Loucy (cell line): ENCODE measurements at regions not wholly inside any gene's neighbourhood (a gene's known extent, or its start where the extent isn't known, plus 50 kb on each side); places are given as distances from the start of the nearest gene placed in this dataset.
"Not testable (repeated sequence)": the region's sequence is repeated elsewhere in the genome, so short reads cannot be mapped to it uniquely, and the experiment has no call there.

Experiments
- H2AFZ ChIP-seq: fragments of 200-600 bp; sonication (generic); 2 replicates; pipeline ENCODE4 v1.6.0; 2016; ENCODE audit warnings: antibody characterized with exemption, mild to moderate bottlenecking, low read length, moderate library complexity
- H3F3A ChIP-seq: fragments of 200-600 bp; 2 replicates; pipeline ENCODE4 v1.6.0; 2016; ENCODE audit warnings: antibody characterized with exemption, low read depth, mild to moderate bottlenecking
- H3K27me3 ChIP-seq: fragments of 200-600 bp; sonication (generic); 2 replicates; pipeline ENCODE4 v1.6.1; 2014; ENCODE audit warnings: low read length, mild to moderate bottlenecking; ENCODE audit not compliant: insufficient read depth, poor library complexity, severe bottlenecking
- H3K36me3 ChIP-seq: fragments of 200-600 bp; sonication (generic); 2 replicates; pipeline ENCODE4 v1.6.1; 2016; ENCODE audit warnings: low read length; ENCODE audit not compliant: insufficient read depth
- H3K4me1 ChIP-seq: fragments of 200-600 bp; sonication (generic); 2 replicates; pipeline ENCODE4 v1.5.1; 2014; ENCODE audit warnings: low read length, mild to moderate bottlenecking; ENCODE audit not compliant: insufficient read depth, poor library complexity, severe bottlenecking
- H3K4me2 ChIP-seq: fragments of 200-600 bp; sonication (generic); 2 replicates; pipeline ENCODE4 v1.6.0; 2014; ENCODE audit warnings: antibody characterized with exemption, low read length, low read depth, mild to moderate bottlenecking; ENCODE audit not compliant: poor library complexity, severe bottlenecking
- H3K4me3 ChIP-seq: fragments of 200-600 bp; sonication (generic); 2 replicates; pipeline ENCODE4 v1.5.1; 2014; ENCODE audit warnings: low read length, mild to moderate bottlenecking, mixed read lengths; ENCODE audit not compliant: poor library complexity, severe bottlenecking
- H3K79me2 ChIP-seq: fragments of 200-600 bp; sonication (generic); 2 replicates; pipeline ENCODE4 v1.6.1; 2014; ENCODE audit warnings: low read length; ENCODE audit not compliant: insufficient read depth
- H3K9ac ChIP-seq: fragments of 200-600 bp; sonication (generic); 2 replicates; pipeline ENCODE4 v1.6.0; 2014; ENCODE audit warnings: mild to moderate bottlenecking, low read depth, low read length, moderate library complexity; ENCODE audit not compliant: poor library complexity, severe bottlenecking
- H3K9me2 ChIP-seq: fragments of 200-600 bp; sonication (generic); replicated peaks from 2 replicates; pipeline ENCODE4 v1.6.1; 2016; ENCODE audit warnings: low read depth, low read length, mixed read lengths
- H3K9me3 ChIP-seq: fragments of 200-600 bp; sonication (generic); 2 replicates; pipeline ENCODE4 v1.6.1; 2014; ENCODE audit warnings: mild to moderate bottlenecking, antibody characterized with exemption, low read length, low read depth; ENCODE audit not compliant: insufficient read depth
- H4K20me1 ChIP-seq: fragments of 200-600 bp; sonication (generic); 2 replicates; pipeline ENCODE4 v1.6.0; 2014; ENCODE audit warnings: antibody characterized with exemption, low read length, mild to moderate bottlenecking; ENCODE audit not compliant: insufficient read depth, poor library complexity, severe bottlenecking
- EZH2phosphoT487 ChIP-seq: fragments of 200-600 bp; IDR thresholded peaks from 2 replicates; pipeline ENCODE4 v1.6.1; 2018; ENCODE audit warnings: antibody characterized with exemption, mild to moderate bottlenecking, moderate library complexity, borderline replicate concordance
- TF ChIP-seq, protein P1 (sequence below): fragments of 200-600 bp; sonication (generic); conservative IDR thresholded peaks from 2 replicates; pipeline ENCODE4 v1.5.1; 2014; ENCODE audit warnings: mild to moderate bottlenecking, antibody characterized with exemption, low read length

DNA sequence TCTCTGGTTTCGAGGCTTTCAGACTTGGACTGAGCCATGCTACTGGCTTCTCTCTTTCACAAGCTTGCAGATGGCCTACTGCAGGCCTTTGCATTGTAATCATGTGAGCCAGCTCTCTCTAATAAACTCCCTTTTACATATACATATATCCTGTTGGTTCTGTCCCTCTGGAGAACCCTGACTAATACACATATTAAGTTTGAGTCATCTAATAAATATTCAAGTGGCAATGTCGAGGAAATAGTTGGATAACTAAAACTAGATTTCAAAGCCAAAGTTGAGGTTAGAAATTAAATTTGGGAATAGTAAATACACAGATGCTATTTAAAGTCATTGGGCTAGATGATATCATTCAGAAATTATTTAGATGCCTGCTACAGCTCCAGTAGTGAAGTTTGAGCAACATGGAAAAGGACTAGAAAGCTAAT, 1343.4 kb downstream of the GRIK2 start:
- no peak overlapping the region for H2AFZ ChIP-seq
- H3K4me1 ChIP-seq = no peaks in the 10 kb centered on the region
- H3K36me3 ChIP-seq = no peaks in the 10 kb centered on the region
- H3K4me3 ChIP-seq = no peak overlapping the region
- H3K9me3 ChIP-seq = no peaks in the 10 kb centered on the region
- no peak for TF ChIP-seq EZH2phosphoT487
- TF ChIP-seq, protein P1, sequence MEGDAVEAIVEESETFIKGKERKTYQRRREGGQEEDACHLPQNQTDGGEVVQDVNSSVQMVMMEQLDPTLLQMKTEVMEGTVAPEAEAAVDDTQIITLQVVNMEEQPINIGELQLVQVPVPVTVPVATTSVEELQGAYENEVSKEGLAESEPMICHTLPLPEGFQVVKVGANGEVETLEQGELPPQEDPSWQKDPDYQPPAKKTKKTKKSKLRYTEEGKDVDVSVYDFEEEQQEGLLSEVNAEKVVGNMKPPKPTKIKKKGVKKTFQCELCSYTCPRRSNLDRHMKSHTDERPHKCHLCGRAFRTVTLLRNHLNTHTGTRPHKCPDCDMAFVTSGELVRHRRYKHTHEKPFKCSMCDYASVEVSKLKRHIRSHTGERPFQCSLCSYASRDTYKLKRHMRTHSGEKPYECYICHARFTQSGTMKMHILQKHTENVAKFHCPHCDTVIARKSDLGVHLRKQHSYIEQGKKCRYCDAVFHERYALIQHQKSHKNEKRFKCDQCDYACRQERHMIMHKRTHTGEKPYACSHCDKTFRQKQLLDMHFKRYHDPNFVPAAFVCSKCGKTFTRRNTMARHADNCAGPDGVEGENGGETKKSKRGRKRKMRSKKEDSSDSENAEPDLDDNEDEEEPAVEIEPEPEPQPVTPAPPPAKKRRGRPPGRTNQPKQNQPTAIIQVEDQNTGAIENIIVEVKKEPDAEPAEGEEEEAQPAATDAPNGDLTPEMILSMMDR = no peak
- H4K20me1 ChIP-seq = no peaks in the 10 kb centered on the region
- no peaks in the 10 kb centered on the region for H3K79me2 ChIP-seq
- no peaks in the 10 kb centered on the region for H3K9me2 ChIP-seq
- no peaks in the 10 kb centered on the region for H3K27me3 ChIP-seq
- H3K9ac ChIP-seq = no peak overlapping the region
- H3F3A ChIP-seq = no peaks in the 10 kb centered on the region
- H3K4me2 ChIP-seq = no peak overlapping the region

DNA sequence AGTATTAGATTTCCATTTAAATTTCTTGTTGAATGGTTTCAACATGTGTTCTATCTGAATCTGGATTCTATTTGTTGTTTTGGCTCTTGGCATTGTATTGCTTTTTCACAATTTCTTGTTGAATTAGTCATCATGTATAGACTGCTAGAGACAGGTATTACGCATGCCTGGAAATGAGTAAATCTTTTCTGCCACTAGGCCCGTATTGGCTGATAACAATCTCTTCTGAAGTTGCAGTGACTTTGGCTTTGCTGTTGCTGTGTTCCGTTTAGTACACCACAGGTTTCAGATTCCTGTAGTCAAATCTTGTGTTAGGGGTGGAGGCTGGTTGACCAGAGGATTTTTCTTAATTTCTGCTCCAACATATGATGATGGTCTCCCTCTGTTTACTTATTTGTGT, 1339.4 kb downstream of the GRIK2 start:
- no peaks in the 10 kb centered on the region for H3K36me3 ChIP-seq
- no peaks in the 10 kb centered on the region for H3K79me2 ChIP-seq
- H4K20me1 ChIP-seq = no peaks in the 10 kb centered on the region
- H3F3A ChIP-seq = no peaks in the 10 kb centered on the region
- H2AFZ ChIP-seq = no peak overlapping the region
- H3K4me1 ChIP-seq = no peaks in the 10 kb centered on the region
- no peaks in the 10 kb centered on the region for H3K9me3 ChIP-seq
- TF ChIP-seq EZH2phosphoT487 = no peak
- TF ChIP-seq, protein P1 = no peak
- H3K9me2 ChIP-seq = no peaks in the 10 kb centered on the region
- no peak overlapping the region for H3K4me3 ChIP-seq
- no peak overlapping the region for H3K9ac ChIP-seq
- H3K4me2 ChIP-seq = no peak overlapping the region
- H3K27me3 ChIP-seq = no peaks in the 10 kb centered on the region

DNA sequence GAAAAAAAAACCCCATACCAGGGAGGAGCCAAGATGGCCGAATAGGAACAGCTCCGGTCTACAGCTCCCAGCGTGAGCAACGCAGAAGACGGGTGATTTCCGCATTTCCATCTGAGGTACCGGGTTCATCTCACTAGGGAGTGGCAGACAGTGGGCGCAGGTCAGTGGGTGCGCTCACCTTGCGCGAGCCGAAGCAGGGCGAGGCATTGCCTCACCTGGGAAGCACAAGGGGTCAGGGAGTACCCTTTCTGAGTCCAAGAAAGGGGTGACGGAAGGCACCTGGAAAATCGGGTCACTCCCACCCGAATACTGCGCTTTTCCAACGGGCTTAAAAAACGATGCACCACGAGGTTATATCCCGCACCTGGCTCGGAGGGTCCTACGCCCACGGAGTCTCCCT, 1328.6 kb downstream of the GRIK2 start:
- H4K20me1 ChIP-seq, H3K4me3 ChIP-seq, H3K9me2 ChIP-seq, H3K36me3 ChIP-seq, H3F3A ChIP-seq, H3K9me3 ChIP-seq, H3K4me2 ChIP-seq, H3K79me2 ChIP-seq, H2AFZ ChIP-seq, H3K27me3 ChIP-seq, H3K9ac ChIP-seq, H3K4me1 ChIP-seq: not testable (repeated sequence)

DNA sequence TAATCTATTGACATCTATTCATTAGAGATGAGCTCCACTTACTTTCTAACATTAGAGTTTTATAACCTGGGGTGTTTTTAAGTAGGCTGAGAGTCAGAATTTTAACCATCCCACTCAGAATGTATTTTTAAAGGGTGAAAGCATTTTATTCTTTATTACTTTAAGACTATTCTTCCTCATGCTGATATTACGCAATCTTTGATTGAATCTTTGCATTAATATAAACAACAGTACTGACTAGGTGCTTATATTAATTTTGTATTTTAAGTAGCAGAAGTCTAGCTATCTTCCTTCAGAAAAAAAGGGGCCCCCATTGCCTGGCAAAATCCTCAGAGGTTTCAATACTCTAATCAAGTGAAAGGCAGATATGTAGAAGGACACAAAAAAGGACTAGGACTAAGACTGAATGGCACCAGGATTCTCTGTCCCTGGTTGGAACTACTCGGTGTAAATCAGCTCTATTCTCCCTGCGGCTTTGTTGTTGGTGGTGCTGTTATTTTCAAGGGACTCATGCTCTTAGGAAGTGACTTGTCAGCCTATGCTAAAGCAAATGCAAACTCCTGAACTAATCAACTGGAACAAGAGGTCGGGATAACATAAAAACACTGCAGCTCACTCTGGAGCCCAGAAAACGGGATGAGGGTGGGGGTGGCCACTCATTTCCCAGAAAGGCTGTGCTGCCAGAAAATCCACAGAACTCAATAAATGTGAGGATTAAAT, 1324.4 kb downstream of the GRIK2 start:
- Histone ChIP-seq H3K9ac (no peak overlapping the region), H2AFZ (no peak overlapping the region), H3K27me3 (no peaks in the 10 kb centered on the region), H3K79me2 (no peaks in the 10 kb centered on the region), H3K4me3 (no peak overlapping the region), H3K4me1 (no peaks in the 10 kb centered on the region), H3K9me3 (no peaks in the 10 kb centered on the region), H3K4me2 (no peak overlapping the region), H3K9me2 (no peaks in the 10 kb centered on the region), H3K36me3 (no peaks in the 10 kb centered on the region), H4K20me1 (no peaks in the 10 kb centered on the region), H3F3A (no peaks in the 10 kb centered on the region)
- TF ChIP-seq, protein P1 = no peak
- TF ChIP-seq EZH2phosphoT487 = no peak
